Heart left ventricle (tissue), 13 donors: ENCODE measurements at regions not wholly inside any gene's neighbourhood (a gene's known extent, or its start where the extent isn't known, plus 50 kb on each side); places are given as distances from the start of the nearest gene placed in this dataset.
"Not testable (repeated sequence)": the region's sequence is repeated elsewhere in the genome, so short reads cannot be mapped to it uniquely, and the experiment has no call there.

Source experiments
- CTCF ChIP-seq, 12 donors: fragments of 200-600 bp; sonication (generic) in 4 of 12; IDR thresholded peaks; one replicate each; pipeline versions ENCODE4 v1.5.0 to v1.8.0; 2018 to 2022; ENCODE audit warnings: antibody characterized with exemption in 12 of 12, mild to moderate bottlenecking in 5 of 12
- POLR2A ChIP-seq, 2 donors: fragments of 450-650 bp; IDR thresholded peaks; one replicate each; pipeline ENCODE4 v1.6.1; 2017; ENCODE audit warnings: antibody characterized with exemption in 2 of 2, mild to moderate bottlenecking in 2 of 2, moderate library complexity in 2 of 2
- donor health status: ischemic (EF 13 %, LVEDD 7.1; RV severe dilation, severe dysfunction).
- donor health status: DM: no; HTN: yes; CAD: no.
- donor health status: DM: no; HTN: no; CAD: no.
- donor health status: ischemic (EF 25% LVEDD 6.9; RV normal size, moderate dysfunction).
- donor health status: ischemic (EF 25% LVEDD 5.7; RV mildly dilated, moderate dysfunction).
- donor health status: ischemic (EF 35%, LVEDD 5.7; RV mildly dilated, moderate dysfunction).
- donor health status: nonischemic (EF 11% LVEDD 7.7; RV severe dilation, severe dysfunction).
- donor health status: DM: yes; HTN: yes; CAD: no.
- donor health status: PGD.
- donor health status: ischemic (EF 29% LVEDD 5.4; RV normal size, mild dysfunction).
- donor health status: nonischemic (EF 23%, LVEDD 6.1; RV moderate dilation, normal function).

DNA sequence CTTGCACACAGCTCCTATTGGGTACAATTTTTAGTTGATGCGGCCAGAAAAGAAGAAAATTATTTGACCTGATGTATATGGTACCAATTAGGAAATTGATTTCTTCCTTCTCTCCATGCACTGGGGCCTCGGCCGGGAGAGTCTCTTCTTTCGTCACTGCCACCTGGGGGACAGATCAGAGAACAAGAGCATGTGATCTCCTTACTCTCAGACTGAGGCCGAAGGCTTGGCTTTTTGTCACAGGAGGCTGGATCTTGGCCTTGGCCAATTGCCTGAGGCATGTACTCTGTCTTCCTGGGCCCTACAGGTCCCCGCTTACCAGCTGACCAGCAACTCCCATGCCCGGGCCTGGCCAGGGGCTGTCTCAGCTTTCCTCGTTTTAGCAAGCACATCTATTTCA is 330.3 kb downstream of the KLF13 start:
- TF ChIP-seq CTCF, POLR2A (IDR thresholded peaks at IDR 0.05): not testable (repeated sequence)
